ENCODE measurements at regions not wholly inside any gene's neighbourhood (a gene's known extent, or its start where the extent isn't known, plus 50 kb on each side); places are given as distances from the start of the nearest gene placed in this dataset.
"Not testable (repeated sequence)": the region's sequence is repeated elsewhere in the genome, so short reads cannot be mapped to it uniquely, and the experiment has no call there.

DNA sequence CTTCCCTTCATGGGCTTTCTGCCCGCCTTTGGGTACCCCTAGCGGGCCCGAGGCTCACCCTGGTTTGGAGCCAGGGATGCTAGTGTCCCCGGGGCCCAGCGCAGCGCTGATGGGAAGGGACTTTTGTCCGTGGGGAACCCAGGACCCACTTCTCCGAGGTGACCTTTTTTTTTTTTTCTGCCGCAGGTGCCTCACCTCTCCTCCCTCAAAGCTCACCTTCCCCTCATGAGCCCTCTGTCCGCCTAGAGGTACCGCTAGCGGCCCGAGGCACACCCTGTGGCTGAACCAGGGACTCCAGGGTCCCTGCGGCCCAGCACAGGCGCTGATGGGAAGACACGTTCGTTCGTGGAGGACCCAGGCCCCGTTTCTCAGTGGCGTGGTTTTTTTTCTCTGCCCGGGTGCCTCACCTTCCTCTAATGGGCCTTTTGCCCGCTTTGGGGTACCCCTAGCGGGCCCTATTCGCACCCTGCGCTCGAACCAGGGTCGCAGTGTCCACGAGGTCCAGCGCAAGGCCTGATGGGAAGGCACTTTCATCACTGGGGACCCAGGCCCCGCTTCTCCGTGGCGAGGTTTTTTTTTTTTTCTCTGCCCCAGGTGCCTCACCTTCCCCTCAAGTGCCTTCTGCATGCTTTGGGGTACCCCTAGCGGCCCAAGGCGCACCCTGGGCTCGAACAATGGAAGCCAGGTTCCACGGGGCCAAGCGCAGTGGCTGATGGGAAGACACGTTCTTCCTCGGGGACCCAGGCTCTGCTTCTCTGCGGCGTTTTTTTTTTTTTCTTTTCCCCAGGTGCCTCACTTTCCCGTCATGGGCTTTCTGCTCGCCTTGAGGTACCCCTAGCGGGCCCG is 1481.6 kb upstream of the TPTE start:
- BruUV-seq (replicated peaks); H3K9me3 ChIP-seq (replicated peaks; ENCODE audit: control insufficient read depth, insufficient read depth, low read length); RAD21 ChIA-PET (ENCODE audit: unreplicated experiment); H3K4me2 ChIP-seq (ENCODE audit: control insufficient read depth, insufficient read depth); H3K36me3 ChIP-seq (ENCODE audit: control insufficient read depth in 2 of 2, insufficient read depth in 2 of 2, low read length in 1 of 2); SMC1A ChIA-PET (ENCODE audit: uncharacterized antibody, unreplicated experiment); ATAC-seq; H3K4me1 ChIP-seq (ENCODE audit: control insufficient read depth, insufficient read depth, low read length); H3K79me2 ChIP-seq (ENCODE audit: control insufficient read depth, insufficient read depth, low read length); FAIRE-seq; H4K20me1 ChIP-seq (ENCODE audit: control insufficient read depth, insufficient read depth); POLR2A ChIA-PET; in situ Hi-C loops (cut with MboI); intact Hi-C loops (cut with micrococcal nuclease; ENCODE audit: unreplicated experiment); H2AFZ ChIP-seq (ENCODE audit: control insufficient read depth, low read depth, low read length); H3K4me3 ChIP-seq; H3K27me3 ChIP-seq (replicated peaks in 1 of 2; ENCODE audit: control insufficient read depth in 2 of 2, insufficient read depth in 2 of 2, low read length in 1 of 2); DNase-seq (ENCODE audit: low read depth, low spot score); H3K9ac ChIP-seq (ENCODE audit: control insufficient read depth, insufficient read depth, low read length); CTCF ChIA-PET; H3K27ac ChIP-seq (ENCODE audit: control insufficient read depth, insufficient read depth): not testable (repeated sequence)
- 49% methylated on average over 42 of the region's 45 CpGs for WGBS (ENCODE audit: insufficient coverage, insufficient replicate concordance, low lambda C conversion rate, missing lambda C conversion rate)

DNA sequence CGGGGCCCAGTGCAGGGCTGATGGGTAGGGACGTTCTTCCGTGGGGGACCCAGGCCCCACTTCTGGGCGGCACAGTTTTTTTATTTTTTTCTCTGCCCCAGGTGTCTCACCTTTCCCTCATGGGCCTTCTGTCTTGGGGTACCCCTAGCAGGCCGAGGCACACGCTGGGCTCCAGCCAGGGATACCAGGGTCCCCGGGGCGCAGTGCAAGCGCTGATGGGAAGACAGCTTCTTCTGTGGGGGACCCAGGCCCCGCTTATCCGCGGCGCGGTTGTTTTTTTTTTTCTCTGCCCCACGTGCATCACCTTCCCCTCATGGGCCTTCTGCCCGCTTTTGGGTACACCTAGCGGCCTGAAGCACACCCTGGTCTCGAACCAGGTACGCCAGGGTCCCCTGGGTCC is 1481.0 kb upstream of the TPTE start:
- ATAC-seq; intact Hi-C loops (cut with micrococcal nuclease; ENCODE audit: unreplicated experiment); FAIRE-seq; H3K27ac ChIP-seq (ENCODE audit: control insufficient read depth, insufficient read depth); SMC1A ChIA-PET (ENCODE audit: uncharacterized antibody, unreplicated experiment); H3K4me2 ChIP-seq (ENCODE audit: control insufficient read depth, insufficient read depth); CTCF ChIA-PET; H4K20me1 ChIP-seq (ENCODE audit: control insufficient read depth, insufficient read depth); H3K9me3 ChIP-seq (replicated peaks; ENCODE audit: control insufficient read depth, insufficient read depth, low read length); POLR2A ChIA-PET; H3K4me1 ChIP-seq (ENCODE audit: control insufficient read depth, insufficient read depth, low read length); RAD21 ChIA-PET (ENCODE audit: unreplicated experiment); DNase-seq (ENCODE audit: low read depth, low spot score); H3K79me2 ChIP-seq (ENCODE audit: control insufficient read depth, insufficient read depth, low read length); in situ Hi-C loops (cut with MboI); H3K4me3 ChIP-seq; H3K9ac ChIP-seq (ENCODE audit: control insufficient read depth, insufficient read depth, low read length); H3K27me3 ChIP-seq (replicated peaks in 1 of 2; ENCODE audit: control insufficient read depth in 2 of 2, insufficient read depth in 2 of 2, low read length in 1 of 2); H3K36me3 ChIP-seq (ENCODE audit: control insufficient read depth in 2 of 2, insufficient read depth in 2 of 2, low read length in 1 of 2); H2AFZ ChIP-seq (ENCODE audit: control insufficient read depth, low read depth, low read length); BruUV-seq (replicated peaks): not testable (repeated sequence)
- WGBS (ENCODE audit: insufficient coverage, insufficient replicate concordance, low lambda C conversion rate, missing lambda C conversion rate), result 59% methylated on average over 16 of the region's 19 CpGs

DNA sequence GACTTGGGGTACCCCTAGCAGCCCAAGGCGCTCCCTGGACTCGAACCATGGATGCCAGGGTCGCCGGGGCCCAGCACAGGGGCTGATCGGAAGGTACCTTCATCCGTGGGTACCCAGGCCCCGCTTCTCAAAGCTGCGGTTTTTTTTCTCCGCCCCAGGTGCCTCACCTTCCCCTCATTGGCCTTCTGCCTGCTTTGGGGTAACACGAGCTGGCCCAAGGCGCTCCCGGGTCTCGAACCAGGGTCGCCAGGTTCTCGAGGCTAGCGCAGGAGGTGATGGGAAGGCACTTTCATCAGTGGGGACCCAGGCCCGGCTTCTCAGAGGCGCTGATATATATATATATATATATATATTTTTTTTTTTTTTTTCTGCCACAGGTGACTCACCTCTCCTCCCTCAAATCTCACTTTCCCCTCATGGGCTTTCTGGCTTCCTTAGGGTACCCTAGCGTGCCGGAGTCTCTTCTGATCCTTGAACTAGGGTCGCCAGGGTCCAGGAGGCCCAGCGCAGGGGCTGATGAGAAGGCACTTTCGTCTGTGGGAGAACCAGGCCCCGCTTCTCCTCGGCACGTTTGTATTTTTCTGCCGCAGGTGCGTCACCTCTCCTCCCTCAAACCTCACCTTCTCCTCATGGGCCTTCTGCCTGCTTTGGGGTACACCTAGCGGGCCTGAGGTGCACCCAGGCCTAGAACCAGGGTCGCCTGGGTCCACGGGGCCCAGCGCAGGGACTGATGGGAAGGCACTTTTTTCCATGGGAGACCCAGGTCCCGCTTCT is 1480.0 kb upstream of the TPTE start:
- 49% methylated on average over 31 of the region's 33 CpGs for WGBS (ENCODE audit: insufficient coverage, insufficient replicate concordance, low lambda C conversion rate, missing lambda C conversion rate)
- in situ Hi-C loops (cut with MboI); H3K4me1 ChIP-seq (ENCODE audit: control insufficient read depth, insufficient read depth, low read length); H2AFZ ChIP-seq (ENCODE audit: control insufficient read depth, low read depth, low read length); intact Hi-C loops (cut with micrococcal nuclease; ENCODE audit: unreplicated experiment); DNase-seq (ENCODE audit: low read depth, low spot score); H3K9ac ChIP-seq (ENCODE audit: control insufficient read depth, insufficient read depth, low read length); H3K9me3 ChIP-seq (replicated peaks; ENCODE audit: control insufficient read depth, insufficient read depth, low read length); H3K79me2 ChIP-seq (ENCODE audit: control insufficient read depth, insufficient read depth, low read length); SMC1A ChIA-PET (ENCODE audit: uncharacterized antibody, unreplicated experiment); H4K20me1 ChIP-seq (ENCODE audit: control insufficient read depth, insufficient read depth); H3K4me2 ChIP-seq (ENCODE audit: control insufficient read depth, insufficient read depth); CTCF ChIA-PET; FAIRE-seq; BruUV-seq (replicated peaks); H3K27me3 ChIP-seq (replicated peaks in 1 of 2; ENCODE audit: control insufficient read depth in 2 of 2, insufficient read depth in 2 of 2, low read length in 1 of 2); POLR2A ChIA-PET; ATAC-seq; H3K27ac ChIP-seq (ENCODE audit: control insufficient read depth, insufficient read depth); H3K36me3 ChIP-seq (ENCODE audit: control insufficient read depth in 2 of 2, insufficient read depth in 2 of 2, low read length in 1 of 2); RAD21 ChIA-PET (ENCODE audit: unreplicated experiment); H3K4me3 ChIP-seq: not testable (repeated sequence)

DNA sequence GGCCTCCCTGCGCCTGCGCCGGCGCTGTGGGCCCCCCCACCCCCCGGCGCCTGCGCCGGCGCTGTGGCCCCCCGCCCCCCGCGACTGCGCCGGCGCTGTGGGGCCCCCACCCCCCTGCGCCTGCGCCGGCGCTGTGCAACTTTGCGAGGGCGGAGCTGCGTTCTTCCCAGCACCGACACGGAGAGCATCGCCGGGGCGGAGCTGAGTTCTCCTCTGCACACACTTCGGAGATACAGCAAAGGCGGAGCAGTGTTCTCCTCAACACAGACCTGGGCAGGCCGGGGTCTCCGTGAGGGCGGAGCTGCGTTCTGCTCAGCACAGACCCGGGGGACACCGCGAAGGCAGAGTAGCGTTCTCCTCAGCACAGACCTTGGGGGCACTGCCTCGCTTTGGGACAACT is 1478.3 kb upstream of the TPTE start:
- H3K4me1 ChIP-seq (ENCODE audit: control insufficient read depth, insufficient read depth, low read length); intact Hi-C loops (cut with micrococcal nuclease; ENCODE audit: unreplicated experiment); H3K27ac ChIP-seq (ENCODE audit: control insufficient read depth, insufficient read depth); H3K9me3 ChIP-seq (replicated peaks; ENCODE audit: control insufficient read depth, insufficient read depth, low read length); in situ Hi-C loops (cut with MboI); RAD21 ChIA-PET (ENCODE audit: unreplicated experiment); H3K4me3 ChIP-seq; POLR2A ChIA-PET; FAIRE-seq; SMC1A ChIA-PET (ENCODE audit: uncharacterized antibody, unreplicated experiment); H3K36me3 ChIP-seq (ENCODE audit: control insufficient read depth in 2 of 2, insufficient read depth in 2 of 2, low read length in 1 of 2); ATAC-seq; H3K9ac ChIP-seq (ENCODE audit: control insufficient read depth, insufficient read depth, low read length); H3K79me2 ChIP-seq (ENCODE audit: control insufficient read depth, insufficient read depth, low read length); BruUV-seq (replicated peaks); H2AFZ ChIP-seq (ENCODE audit: control insufficient read depth, low read depth, low read length); CTCF ChIA-PET; DNase-seq (ENCODE audit: low read depth, low spot score); H3K27me3 ChIP-seq (replicated peaks in 1 of 2; ENCODE audit: control insufficient read depth in 2 of 2, insufficient read depth in 2 of 2, low read length in 1 of 2); H4K20me1 ChIP-seq (ENCODE audit: control insufficient read depth, insufficient read depth); H3K4me2 ChIP-seq (ENCODE audit: control insufficient read depth, insufficient read depth): not testable (repeated sequence)
- WGBS (ENCODE audit: insufficient coverage, insufficient replicate concordance, low lambda C conversion rate, missing lambda C conversion rate), result 62% methylated on average over 10 of the region's 38 CpGs
